ENCODE measurements at regions not wholly inside any gene's neighbourhood (a gene's known extent, or its start where the extent isn't known, plus 50 kb on each side); places are given as distances from the start of the nearest gene placed in this dataset.
A peak's percentile ranks its signal among the peaks of the same experiment; 100 is the strongest.

DNA sequence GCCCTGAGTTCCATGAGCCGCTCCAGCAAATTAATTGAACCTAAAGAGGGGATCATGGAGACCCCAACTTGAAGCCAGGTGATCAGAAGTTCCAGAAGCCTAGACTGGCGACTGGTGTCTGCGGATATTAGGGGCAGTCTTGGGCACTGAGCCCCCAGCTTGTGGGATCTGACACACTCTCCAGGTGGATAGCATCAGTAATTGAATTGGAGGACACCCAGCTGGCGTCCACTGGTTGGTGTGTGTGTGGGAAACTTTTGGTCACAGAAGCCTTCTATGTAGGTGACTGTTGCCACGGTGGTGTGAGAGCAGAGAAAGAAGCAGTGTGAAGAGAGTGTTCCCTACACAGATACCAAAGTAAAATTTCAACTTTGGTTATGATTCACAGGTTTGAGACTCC, 106.0 kb upstream of the ADPGK start:
- Mint-ChIP-seq H3K4me3 (no peak overlapping the region), H3K36me3 (ENCODE audit: insufficient read depth in 1 of 3, low read depth in 3 of 3) (no peaks in the 10 kb centered on the region), H3K9me3 (peaks cover 0 to 7% of the 10 kb centered on the region in 2 experiments; a peak in 2 of 5 replicates), H3K27me3 (ENCODE audit: low read depth) (peaks cover 1% of the 10 kb centered on the region; the same call in 1 of the 2 replicates), H3K4me1 (no peaks in the 10 kb centered on the region), H3K27ac (no peak overlapping the region)
- H3K9ac ChIP-seq (ENCODE audit: extremely low read depth, insufficient read length, low read length): no peak overlapping the region
- no peaks in the 10 kb centered on the region for H3K79me1 ChIP-seq (ENCODE audit: insufficient read depth, low read depth, low read length, poor library complexity, severe bottlenecking)
- no peak overlapping the region for H2AK5ac ChIP-seq (ENCODE audit: insufficient read length, low read length)
- no peak overlapping the region for H2BK15ac ChIP-seq (ENCODE audit: low read depth, low read length)
- WGBS (ENCODE audit: extremely low coverage, insufficient read length, low lambda C conversion rate): no CpG with 5 or more reads among the region's 5 CpGs
- no peaks in the 10 kb centered on the region for H3K27me3 ChIP-seq (ENCODE audit: insufficient read depth, low read length)
- peaks cover 4% of the 10 kb centered on the region for H3K23me2 ChIP-seq (ENCODE audit: insufficient read length, low read depth, low read length, poor library complexity, severe bottlenecking)
- no peak overlapping the region for H3T11ph ChIP-seq (ENCODE audit: low read length)
- H2BK20ac ChIP-seq (ENCODE audit: low read depth, low read length, poor library complexity, severe bottlenecking): no peak overlapping the region
- no peak overlapping the region for H3K27ac ChIP-seq (ENCODE audit: insufficient read length, low read depth, low read length)
- TF ChIP-seq, protein P1, sequence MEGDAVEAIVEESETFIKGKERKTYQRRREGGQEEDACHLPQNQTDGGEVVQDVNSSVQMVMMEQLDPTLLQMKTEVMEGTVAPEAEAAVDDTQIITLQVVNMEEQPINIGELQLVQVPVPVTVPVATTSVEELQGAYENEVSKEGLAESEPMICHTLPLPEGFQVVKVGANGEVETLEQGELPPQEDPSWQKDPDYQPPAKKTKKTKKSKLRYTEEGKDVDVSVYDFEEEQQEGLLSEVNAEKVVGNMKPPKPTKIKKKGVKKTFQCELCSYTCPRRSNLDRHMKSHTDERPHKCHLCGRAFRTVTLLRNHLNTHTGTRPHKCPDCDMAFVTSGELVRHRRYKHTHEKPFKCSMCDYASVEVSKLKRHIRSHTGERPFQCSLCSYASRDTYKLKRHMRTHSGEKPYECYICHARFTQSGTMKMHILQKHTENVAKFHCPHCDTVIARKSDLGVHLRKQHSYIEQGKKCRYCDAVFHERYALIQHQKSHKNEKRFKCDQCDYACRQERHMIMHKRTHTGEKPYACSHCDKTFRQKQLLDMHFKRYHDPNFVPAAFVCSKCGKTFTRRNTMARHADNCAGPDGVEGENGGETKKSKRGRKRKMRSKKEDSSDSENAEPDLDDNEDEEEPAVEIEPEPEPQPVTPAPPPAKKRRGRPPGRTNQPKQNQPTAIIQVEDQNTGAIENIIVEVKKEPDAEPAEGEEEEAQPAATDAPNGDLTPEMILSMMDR (conservative IDR thresholded peaks at IDR 0.05): no peak
- H2BK120ac ChIP-seq (ENCODE audit: low read depth, low read length, poor library complexity, severe bottlenecking): no peak overlapping the region
- H2BK12ac ChIP-seq (ENCODE audit: insufficient read length, low read depth, low read length): no peak overlapping the region
- no peak overlapping the region for H3K14ac ChIP-seq (ENCODE audit: insufficient read depth, low read length)
- H2BK5ac ChIP-seq (ENCODE audit: insufficient read length, low read length): no peak overlapping the region
- H4K20me1 ChIP-seq (ENCODE audit: control insufficient read depth, insufficient read depth, insufficient read length): no peaks in the 10 kb centered on the region
- H3K4me1 ChIP-seq (ENCODE audit: insufficient read depth, low read length): no peaks in the 10 kb centered on the region
- H3K9me3 ChIP-seq (ENCODE audit: control insufficient read depth, low read depth, low read length): no peaks in the 10 kb centered on the region
- H3K79me2 ChIP-seq (ENCODE audit: insufficient read depth, low read length): no peaks in the 10 kb centered on the region
- no peak overlapping the region for H4K5ac ChIP-seq (ENCODE audit: insufficient read length, low read depth, low read length)
- H3K23ac ChIP-seq (ENCODE audit: insufficient read length, low read depth, low read length): no peak overlapping the region
- H3K4me2 ChIP-seq (ENCODE audit: insufficient read depth, insufficient read length, low read length): no peak overlapping the region
- no peak overlapping the region for H3K18ac ChIP-seq (ENCODE audit: insufficient read length, low read depth, low read length)
- H3K4ac ChIP-seq (ENCODE audit: low read depth, low read length): no peak overlapping the region
- peak overlapping the region; percentile 43 for H4K91ac ChIP-seq (ENCODE audit: insufficient read length, low read depth, low read length)
- H2AFZ ChIP-seq (ENCODE audit: low read length): no peak overlapping the region
- H3K56ac ChIP-seq (ENCODE audit: insufficient read length, low read depth, low read length): no peak overlapping the region
- DNase-seq: no peak
- no peak overlapping the region for H4K8ac ChIP-seq (replicated peaks; ENCODE audit: insufficient read length, low read depth, low read length)
